ENCODE measurements at regions not wholly inside any gene's neighbourhood (a gene's known extent, or its start where the extent isn't known, plus 50 kb on each side); places are given as distances from the start of the nearest gene placed in this dataset.
"Not testable (repeated sequence)": the region's sequence is repeated elsewhere in the genome, so short reads cannot be mapped to it uniquely, and the experiment has no call there.

GRCh38 chr7:91497277-91497676, 233.0 kb downstream of the FZD1 start:
- TF ChIP-seq CTCF, POLR2A (IDR thresholded peaks at IDR 0.05): not testable (repeated sequence)
